GM10248 (cell line): ENCODE measurements at regions not wholly inside any gene's neighbourhood (a gene's known extent, or its start where the extent isn't known, plus 50 kb on each side); places are given as distances from the start of the nearest gene placed in this dataset.

Experiments
- CTCF ChIA-PET: fragments of 300-600 bp; sonication (Branson Sonifier 250); formaldehyde crosslinking; extraction: SDS; loops from one replicate; lab custom pipeline; 2021; ENCODE audit warnings: antibody characterized with exemption; lab: Yijun Ruan, JAX
- POLR2A ChIA-PET: fragments of 350-650 bp; sonication (Branson Sonifier 250); formaldehyde crosslinking; extraction: SDS; loops from one replicate; lab custom pipeline; 2020; ENCODE audit warnings: antibody characterized with exemption; lab: Yijun Ruan, JAX
- DNase-seq: peaks from one replicate; pipeline ENCODE4 v3.0.0; 2012; ENCODE audit errors: extremely low spot score
- TF ChIP-seq, protein P1 (sequence below): IDR thresholded peaks from 2 replicates; pipeline ENCODE4 v1.5.1; 2012; ENCODE audit warnings: mild to moderate bottlenecking, low read depth; ENCODE audit errors: extremely low read depth, missing control alignments, control extremely low read depth

DNA sequence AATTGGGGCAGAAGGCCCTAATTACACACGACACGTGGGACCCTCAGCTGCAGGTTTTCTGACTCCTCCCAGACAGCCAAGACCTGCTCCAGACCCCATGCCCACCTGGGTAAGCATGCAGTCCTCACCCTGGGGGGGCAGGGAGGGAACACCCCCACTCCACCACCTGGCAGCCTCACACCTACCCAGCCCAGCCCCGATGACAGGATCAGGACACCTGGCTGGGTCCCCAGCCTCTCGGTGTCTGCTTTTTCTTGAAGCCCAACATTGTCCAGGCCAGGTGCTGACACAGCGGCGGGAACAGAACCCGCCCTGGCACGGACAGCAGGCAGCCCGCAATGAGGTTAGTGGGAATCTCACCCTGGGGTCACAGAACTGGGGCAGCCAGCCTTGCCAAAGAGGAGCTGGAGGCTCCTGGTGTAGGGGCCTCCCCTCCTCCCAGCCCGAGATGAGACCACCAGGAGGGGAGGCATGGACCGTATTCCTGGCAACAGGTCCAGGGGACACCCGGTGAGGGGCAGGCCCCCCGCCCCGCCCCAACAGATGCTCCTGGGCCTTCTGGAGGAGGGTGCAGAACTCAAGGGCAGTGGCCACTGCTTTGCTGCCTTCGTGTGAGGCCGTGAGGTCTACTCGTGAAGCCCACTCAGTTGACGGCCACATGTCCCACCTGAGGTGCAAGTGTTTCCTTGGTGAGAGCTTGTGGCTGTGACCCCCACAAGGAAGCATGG is 103.8 kb downstream of the DLL1 start:
- DNase-seq: no peak
- ChIA-PET POLR2A (no interaction called here), CTCF (no interaction called here)
- TF ChIP-seq, protein P1, sequence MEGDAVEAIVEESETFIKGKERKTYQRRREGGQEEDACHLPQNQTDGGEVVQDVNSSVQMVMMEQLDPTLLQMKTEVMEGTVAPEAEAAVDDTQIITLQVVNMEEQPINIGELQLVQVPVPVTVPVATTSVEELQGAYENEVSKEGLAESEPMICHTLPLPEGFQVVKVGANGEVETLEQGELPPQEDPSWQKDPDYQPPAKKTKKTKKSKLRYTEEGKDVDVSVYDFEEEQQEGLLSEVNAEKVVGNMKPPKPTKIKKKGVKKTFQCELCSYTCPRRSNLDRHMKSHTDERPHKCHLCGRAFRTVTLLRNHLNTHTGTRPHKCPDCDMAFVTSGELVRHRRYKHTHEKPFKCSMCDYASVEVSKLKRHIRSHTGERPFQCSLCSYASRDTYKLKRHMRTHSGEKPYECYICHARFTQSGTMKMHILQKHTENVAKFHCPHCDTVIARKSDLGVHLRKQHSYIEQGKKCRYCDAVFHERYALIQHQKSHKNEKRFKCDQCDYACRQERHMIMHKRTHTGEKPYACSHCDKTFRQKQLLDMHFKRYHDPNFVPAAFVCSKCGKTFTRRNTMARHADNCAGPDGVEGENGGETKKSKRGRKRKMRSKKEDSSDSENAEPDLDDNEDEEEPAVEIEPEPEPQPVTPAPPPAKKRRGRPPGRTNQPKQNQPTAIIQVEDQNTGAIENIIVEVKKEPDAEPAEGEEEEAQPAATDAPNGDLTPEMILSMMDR: no peak

DNA sequence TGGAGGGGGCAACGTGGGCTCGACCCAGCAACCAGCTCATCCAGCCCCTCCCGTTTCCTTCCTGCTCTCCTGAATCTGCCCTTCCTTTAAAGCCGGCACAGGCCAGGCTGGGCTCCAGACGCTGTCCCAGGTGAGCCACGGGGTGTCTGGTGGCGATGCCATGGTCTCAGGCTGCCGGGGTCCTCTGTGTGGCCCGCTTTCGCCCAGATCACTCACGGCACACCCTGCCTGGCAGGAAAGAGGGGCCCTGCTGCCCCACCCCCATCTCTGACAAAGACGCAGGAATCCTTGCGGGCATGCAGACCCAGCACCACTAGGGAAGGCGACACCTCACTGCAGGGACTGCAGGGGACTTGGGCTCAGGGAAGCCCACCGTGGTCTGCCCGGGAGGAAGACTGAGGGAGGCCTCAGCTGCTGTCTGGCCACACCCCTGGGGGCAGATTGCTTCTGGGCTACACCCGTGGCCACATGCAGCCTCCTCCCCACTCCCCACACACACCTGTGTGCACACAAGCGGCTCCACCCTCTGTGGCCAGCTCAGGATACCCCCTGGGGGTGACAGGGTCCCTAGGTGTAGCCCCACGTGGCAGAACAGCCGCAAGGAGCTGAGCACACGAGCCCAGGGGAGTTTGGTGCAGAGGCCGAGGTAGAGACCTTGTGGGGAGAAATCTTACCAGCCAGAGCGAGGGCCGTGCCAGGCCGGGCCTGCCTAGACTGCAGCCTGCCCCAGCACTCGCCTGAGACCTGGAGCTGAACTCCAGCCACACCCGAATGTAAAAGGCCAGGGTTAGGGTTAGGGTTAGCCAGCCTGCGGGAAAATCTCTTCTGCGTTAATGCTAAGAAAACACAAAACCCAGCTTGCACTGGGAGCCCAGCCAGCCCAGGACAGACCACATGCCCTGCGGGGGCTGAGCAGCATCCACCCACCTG is 104.6 kb downstream of the DLL1 start:
- ChIA-PET CTCF (no interaction called here), POLR2A (no interaction called here)
- TF ChIP-seq, protein P1: no peak
- DNase-seq: no peak

DNA sequence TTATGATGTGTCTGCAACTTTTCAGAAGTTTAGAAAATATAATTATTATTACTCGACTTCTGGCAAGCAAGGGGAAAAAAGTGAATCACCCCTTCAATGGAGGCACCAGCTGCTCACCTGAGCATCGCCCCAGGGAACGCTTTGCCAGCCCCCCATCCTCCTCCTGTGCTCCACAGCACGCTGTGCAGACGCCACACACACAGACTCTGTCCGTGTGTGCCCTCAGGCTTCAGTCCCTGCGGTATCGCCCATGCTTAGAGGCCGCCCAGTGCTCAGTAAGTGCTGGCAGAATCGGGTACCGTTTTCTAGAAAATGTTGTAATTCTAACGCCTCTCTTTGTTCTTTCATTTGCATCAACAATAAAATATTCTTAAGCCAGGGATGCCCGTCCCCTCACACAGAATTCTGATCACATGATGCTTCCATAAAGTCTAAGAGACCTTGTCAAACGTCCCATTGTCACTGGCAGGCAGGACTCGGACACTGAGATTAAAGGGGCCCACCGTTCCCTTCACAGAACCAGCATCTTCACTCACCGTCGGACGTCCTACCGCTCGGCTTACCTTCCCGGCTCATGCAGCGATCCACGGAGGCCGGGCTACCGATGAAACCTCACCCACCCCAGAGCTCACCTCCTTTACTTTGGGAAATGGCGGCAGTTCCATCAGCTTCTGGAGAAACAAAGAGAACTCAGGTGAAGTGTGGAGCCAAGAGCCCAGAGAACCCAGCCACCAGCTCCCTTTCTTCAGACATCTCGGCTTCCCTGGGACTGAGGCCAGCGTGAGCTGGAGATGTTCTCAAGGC is 105.5 kb downstream of the DLL1 start:
- ChIA-PET CTCF (no interaction called here), POLR2A (no interaction called here)
- TF ChIP-seq, protein P1: no peak
- no peak for DNase-seq

DNA sequence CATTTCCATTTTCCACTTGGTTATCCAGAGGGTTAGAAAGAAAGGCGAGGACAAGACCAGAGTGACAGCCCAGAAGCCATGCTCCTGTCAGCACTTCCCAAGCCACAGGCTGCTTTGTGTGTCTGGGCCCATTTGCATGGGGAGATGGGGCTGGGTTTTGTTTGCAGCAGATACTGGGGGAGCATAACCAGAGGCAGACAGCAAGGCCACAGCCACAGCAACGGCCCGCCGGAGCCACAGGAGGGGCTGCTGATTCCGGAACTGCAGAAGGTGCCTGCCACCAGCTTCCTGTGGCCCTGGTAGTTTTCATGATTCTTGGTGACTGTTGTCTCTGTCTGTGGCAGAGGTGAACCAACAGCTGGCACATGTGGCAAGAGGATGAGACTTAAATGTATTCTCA is 106.6 kb downstream of the DLL1 start:
- POLR2A ChIA-PET: no interaction called here
- CTCF ChIA-PET: no interaction called here

DNA sequence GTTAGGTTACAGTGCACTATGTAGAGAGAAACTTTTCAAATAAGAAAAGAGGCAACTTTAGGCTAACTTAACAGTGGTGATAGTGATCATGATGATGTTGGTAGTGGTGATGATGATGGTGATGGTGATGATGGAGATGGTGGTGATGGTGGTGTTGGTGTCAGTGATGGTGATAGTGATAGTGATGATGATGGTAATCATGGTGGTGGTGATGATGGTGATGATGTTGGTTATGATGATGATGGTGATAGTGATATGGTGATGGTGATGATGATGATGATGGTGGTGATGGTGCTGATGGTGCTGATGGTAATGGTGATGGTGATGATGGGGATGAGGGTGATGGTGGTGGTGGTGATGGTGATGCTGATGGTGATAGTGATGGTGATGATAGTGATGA is 107.4 kb downstream of the DLL1 start:
- TF ChIP-seq, protein P1: no peak
- DNase-seq: no peak
- CTCF ChIA-PET: no interaction called here
- POLR2A ChIA-PET: no interaction called here

More for the DNA sequence above, 106.6 kb downstream of the DLL1 start:
- DNase-seq: no peak
- TF ChIP-seq, protein P1: no peak

DNA sequence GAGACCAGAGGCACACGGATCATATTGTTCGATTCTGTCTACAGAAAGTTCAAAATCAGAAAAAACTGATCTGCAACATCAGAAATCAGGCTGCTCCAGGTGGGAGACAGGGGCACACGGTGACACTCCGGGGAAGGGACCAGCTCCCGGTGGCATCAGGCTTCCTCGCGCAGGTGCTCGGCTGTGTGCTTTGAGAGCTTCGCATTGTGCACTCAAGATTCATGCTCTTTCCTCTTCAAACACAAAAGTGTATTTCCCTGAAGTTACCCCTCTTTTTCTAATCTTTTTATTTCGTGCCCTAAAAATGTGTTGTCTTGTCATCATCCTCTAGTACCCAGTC is 108.1 kb downstream of the DLL1 start:
- POLR2A ChIA-PET: no interaction called here
- DNase-seq: no peak
- CTCF ChIA-PET: no interaction called here
- TF ChIP-seq, protein P1: no peak
